ENCODE measurements at regions not wholly inside any gene's neighbourhood (a gene's known extent, or its start where the extent isn't known, plus 50 kb on each side); places are given as distances from the start of the nearest gene placed in this dataset.

GRCh38 chr2:21633015-21633414, 509.2 kb downstream of the TDRD15 start:
- no peak for DNase-seq (ENCODE audit: low spot score)

DNA sequence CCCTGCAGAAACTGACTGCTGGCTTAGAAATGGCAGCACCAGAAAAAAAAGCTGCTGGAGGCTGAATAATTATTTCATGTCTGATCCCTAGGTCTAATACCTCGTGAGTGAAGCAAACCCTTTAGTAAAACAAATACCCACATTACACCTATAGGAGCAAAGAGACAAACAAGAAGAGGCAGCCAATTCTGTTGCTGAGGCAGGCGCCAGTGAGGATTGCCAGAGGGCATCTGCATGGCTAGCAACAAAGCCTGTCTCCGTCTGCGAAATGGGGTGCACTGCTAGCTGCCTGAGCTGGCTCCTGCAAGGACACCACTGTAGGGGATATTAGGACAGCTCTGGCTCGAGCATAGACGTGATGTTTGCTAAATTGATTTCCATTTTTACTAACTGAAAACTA, 509.7 kb downstream of the TDRD15 start:
- no peak for DNase-seq (ENCODE audit: low spot score)

DNA sequence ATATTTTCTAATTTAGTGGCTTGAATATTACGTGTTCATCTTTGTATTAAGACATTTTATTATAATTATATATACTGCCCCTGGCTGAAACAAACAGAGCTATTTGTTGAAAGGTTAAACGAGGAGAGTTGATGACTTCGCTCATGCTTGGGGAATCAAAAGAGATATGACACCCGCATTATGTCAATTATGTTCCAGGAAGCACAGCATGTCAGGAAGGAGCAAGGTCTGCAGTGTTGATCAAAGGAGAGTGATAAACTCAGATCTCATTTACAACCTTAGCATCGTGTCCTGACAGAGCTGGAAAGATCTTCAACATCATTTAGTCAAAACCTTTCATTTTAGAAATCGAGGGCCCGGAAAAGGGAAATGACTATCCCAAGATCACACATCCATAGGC, 510.1 kb downstream of the TDRD15 start:
- no peak for DNase-seq (ENCODE audit: low spot score)

DNA sequence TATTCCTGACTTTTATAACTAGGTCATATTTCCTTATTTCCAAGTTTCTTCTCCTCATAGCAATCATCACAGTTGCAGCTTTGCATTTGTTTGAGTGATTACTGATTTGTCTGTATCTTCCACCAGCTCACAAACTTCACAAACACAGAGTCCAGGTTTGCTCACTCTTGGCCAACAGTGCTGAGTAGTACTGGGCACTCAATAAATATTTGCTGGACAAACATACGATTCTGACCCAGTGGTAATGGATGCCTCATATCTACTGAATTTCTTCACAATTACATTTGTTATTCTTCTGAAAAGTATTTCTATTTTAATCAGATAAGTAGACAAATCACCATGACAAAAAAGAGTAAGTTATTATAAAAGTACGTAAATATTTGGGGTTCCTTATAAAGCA, 516.3 kb downstream of the TDRD15 start:
- no peak for DNase-seq (ENCODE audit: low spot score)

GRCh38 chr2:21642647-21643046, 518.9 kb downstream of the TDRD15 start:
- DNase-seq (ENCODE audit: low spot score) = no peak

- no peak for DNase-seq (ENCODE audit: low spot score)
These were observed 519.4 kb downstream of the TDRD15 start for GRCh38 chr2:21643180-21643579.

GRCh38 chr2:21644266-21644665, 520.5 kb downstream of the TDRD15 start:
- DNase-seq (ENCODE audit: low spot score) = no peak

DNA sequence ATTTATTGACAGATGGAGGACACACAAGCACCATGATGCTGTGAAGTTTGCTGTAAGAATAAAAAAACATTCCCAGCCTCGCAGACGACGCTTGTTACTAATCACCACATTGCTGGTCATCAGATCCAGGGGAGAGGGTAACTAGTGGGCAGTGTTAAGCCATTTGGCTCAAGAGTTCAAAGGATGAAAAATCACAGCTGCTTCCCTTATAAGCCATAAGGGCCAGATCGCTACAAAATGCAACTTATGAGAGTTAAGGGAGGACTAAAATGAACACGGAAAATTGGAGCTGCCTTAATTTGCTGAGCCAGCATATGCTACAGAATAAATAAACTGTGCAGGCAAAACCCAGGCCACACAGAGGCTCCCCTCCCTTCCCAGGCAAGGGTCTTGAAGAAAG, 522.6 kb downstream of the TDRD15 start:
- no peak for DNase-seq (ENCODE audit: low spot score)

DNA sequence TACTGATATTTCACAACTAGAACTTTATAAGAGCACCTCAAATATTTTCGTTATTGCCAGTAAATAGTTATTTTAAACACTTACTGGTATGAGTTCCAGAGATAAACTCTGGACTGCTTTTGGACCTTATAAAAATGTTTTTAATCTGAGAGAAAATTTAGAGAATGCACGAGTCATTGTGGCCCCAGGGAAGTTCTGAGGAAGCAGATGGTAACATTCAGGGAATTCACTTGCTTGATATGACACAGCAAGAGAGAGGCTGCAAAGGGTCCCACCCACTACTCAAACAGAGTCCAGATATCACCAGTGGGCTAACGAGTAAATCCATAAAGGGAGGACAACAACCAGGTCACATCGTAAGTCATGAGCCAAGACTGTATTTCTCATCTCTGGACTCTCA, 526.8 kb downstream of the TDRD15 start:
- DNase-seq (ENCODE audit: low spot score) = no peak

GRCh38 chr2:21655136-21655535, 531.4 kb downstream of the TDRD15 start:
- no peak for DNase-seq (ENCODE audit: low spot score)

DNA sequence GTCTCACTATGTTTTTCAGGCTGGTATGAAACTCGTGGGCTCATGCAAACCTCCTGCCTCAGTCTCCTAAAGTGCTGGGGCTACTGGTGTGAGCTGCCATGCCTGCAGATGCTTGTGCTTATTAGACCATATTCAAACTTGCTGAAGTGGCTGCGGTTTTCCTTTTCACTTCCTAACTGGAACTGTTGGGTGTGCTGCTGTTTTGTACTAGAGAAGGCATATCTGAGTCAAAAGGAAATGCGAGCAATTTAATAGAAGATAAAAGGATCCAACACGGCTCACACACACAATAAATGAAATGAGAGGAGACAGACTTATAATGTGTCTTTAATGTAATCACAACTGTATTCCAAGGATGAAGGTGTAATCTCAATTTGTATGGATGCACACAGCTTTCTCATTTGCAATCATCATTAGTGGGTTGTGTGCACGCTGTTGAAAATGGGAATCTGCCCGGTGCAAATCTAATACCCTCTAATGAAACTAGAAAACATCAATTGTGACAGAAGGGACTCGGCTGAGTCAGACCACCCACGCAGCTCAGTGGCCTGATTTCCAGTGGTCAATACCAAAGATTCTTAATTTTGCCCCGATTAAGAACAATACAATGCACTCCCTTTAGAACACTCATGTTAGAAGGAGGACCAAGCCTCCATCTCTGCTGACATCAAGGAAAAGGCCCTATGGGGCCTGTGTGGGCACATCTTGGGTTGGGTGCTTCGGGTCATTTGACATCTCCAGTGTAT, 532.7 kb downstream of the TDRD15 start:
- no peak for DNase-seq (ENCODE audit: low spot score)

GRCh38 chr2:21657445-21657844, 533.7 kb downstream of the TDRD15 start:
- DNase-seq (ENCODE audit: low spot score) = no peak

- DNase-seq (ENCODE audit: low spot score) = no peak
These were observed 534.5 kb downstream of the TDRD15 start for GRCh38 chr2:21658269-21658668.

DNA sequence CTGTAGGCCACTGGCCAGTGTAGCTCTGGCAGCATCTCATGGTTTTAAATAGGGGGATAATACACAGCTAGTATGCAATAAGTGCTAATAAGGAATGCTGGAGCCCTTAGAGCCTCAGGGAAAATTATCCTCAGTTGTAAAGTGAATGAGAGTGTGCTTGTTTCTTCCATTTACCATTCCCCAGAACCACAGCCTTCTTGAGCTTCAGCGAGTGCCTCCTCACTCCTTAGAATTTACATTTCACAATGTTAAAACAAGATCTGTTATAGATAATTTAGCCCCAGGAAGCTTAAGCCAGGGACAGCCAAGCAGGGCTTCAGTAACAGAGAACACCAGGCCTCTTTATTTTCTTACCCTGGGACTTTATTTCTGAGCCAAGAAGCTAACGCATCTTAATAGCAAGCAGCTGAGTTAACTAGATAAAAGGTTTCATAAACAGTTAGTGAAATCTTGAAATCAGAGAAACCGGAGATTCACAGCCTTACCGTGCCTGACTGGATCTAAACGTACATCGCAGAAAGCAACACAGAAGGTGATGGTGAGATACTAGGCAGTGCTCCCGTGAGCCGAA, 535.2 kb downstream of the TDRD15 start:
- DNase-seq (ENCODE audit: low spot score) = no peak

DNA sequence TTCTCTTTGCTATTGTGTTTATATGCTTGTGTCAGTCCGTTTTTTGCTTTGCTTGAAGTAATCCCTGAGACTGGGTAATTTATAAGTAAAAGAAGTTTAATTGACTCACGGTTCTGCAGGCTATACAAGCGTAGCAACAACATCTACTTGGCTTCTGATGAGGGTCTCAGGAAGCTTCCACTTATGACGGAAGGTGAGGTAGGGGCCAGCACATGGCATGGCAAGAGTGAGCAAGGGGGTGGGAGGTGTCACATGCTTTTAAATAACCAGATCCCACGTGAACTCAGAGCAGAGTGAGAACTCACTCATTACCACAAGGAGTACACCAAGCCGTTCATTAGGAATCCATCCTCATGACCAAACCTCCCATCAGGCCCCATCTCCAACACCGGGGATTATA, 540.3 kb downstream of the TDRD15 start:
- DNase-seq (ENCODE audit: low spot score) = no peak

GRCh38 chr2:21667638-21668037, 543.9 kb downstream of the TDRD15 start:
- no peak for DNase-seq (ENCODE audit: low spot score)

GRCh38 chr2:21668078-21668710, 544.4 kb downstream of the TDRD15 start:
- DNase-seq (ENCODE audit: low spot score) = no peak

DNA sequence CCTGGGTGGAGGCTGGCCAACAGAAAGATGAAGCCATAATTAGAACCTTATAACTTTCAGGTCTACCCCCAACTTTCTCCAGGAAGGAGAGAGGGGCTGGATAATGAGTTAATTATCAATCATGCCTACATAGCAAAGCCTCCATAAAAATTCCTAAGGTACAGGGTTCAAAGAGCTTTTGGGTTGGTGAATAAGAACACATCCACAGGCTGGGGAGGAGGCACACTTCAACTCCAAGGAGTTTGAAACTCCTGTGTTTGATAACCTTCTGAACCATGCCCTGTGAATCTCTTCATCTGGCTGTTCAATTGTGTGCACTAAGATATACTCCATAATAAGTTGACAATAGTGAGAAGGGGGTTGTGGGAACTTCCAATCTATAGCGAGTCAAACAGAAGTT, 552.3 kb downstream of the TDRD15 start:
- no peak for DNase-seq (ENCODE audit: low spot score)

- DNase-seq (ENCODE audit: low spot score) = no peak
These were observed 552.9 kb downstream of the TDRD15 start for GRCh38 chr2:21676676-21677075.

DNA sequence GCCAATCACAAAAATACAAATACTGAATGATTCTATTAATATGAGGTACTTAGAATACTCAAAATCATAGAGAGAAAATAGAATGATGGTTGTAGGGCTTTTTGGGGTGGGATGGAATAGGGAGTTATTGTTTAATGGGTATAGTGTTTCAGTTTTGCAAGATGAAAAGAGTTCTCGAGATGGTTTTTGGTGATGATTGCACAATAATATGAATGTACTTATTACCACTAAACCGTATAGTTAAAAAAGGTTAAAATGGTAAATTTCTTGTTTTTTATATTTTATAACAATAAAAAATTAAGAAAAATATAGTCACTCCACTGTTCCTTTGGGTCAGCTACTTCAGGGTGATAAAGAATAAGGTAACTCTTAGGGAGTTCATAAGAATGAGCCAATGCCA, 560.1 kb downstream of the TDRD15 start:
- DNase-seq (ENCODE audit: low spot score) = no peak

GRCh38 chr2:21687589-21687988, 563.8 kb downstream of the TDRD15 start:
- DNase-seq (ENCODE audit: low spot score) = no peak

- DNase-seq (ENCODE audit: low spot score) = no peak
These were observed 566.2 kb downstream of the TDRD15 start for GRCh38 chr2:21690005-21690404.

GRCh38 chr2:21693081-21693480, 569.3 kb downstream of the TDRD15 start:
- DNase-seq (ENCODE audit: low spot score) = no peak
